GM12878 (cell line): ENCODE measurements at regions not wholly inside any gene's neighbourhood (a gene's known extent, or its start where the extent isn't known, plus 50 kb on each side); places are given as distances from the start of the nearest gene placed in this dataset.

Experiments
- ATAC-seq: fragments of 200-7000 bp; cut with Tn5 transposase; 3 replicates; pipeline ENCODE4 v1.9.1; 2020; ENCODE audit warnings: mild to moderate bottlenecking, moderate library complexity
- BruUV-seq: library from RNA; stranded (reverse); fragments of 400-500 nt; replicated peaks from 2 replicates; lab custom pipeline; 2021; lab: Mats Ljungman, UMichigan
- CTCF ChIA-PET: fragments of 300-600 bp; sonication (Branson Sonifier 250); formaldehyde crosslinking; extraction: SDS; loops from one replicate; lab custom pipeline; 2021; ENCODE audit warnings: inconsistent platforms; lab: Yijun Ruan, JAX
- POLR2A ChIA-PET: fragments of 350-600 bp; formaldehyde crosslinking; extraction: SDS; loops from one replicate; lab custom pipeline; 2021; ENCODE audit warnings: inconsistent platforms; lab: Charles Lee
- RAD21 ChIA-PET: fragments of 300-600 bp; sonication (Branson Sonifier 250); formaldehyde crosslinking; loops from one replicate; lab custom pipeline; 2023; ENCODE audit warnings: antibody characterized with exemption; ENCODE audit not compliant: unreplicated experiment; lab: Charles Lee
- SMC1A ChIA-PET: fragments of 300-600 bp; sonication (Branson Sonifier 250); formaldehyde crosslinking; loops from one replicate; lab custom pipeline; 2023; ENCODE audit not compliant: unreplicated experiment, uncharacterized antibody; lab: Charles Lee
- DNase-seq: peaks from one replicate; pipeline ENCODE4 v3.0.0-alpha.2; 2011; ENCODE audit warnings: low read depth, low spot score
- FAIRE-seq: peaks from 3 replicates; lab custom pipeline; 2011; peaks lifted over from hg19 to GRCh38; lab: Jason Lieb, UNC
- H2AFZ ChIP-seq: 2 replicates; pipeline ENCODE4 v1.6.0; 2011; ENCODE audit warnings: low read depth, low read length, control low read depth; ENCODE audit not compliant: control insufficient read depth
- H3K27ac ChIP-seq: 2 replicates; pipeline ENCODE4 v1.5.1; 2011; ENCODE audit warnings: control low read depth; ENCODE audit not compliant: control insufficient read depth, insufficient read depth
- H3K27me3 ChIP-seq, 2 experiments: replicated peaks in 1 of 2; 2 replicates each; pipeline versions ENCODE4 v1.6.0 to v1.6.1; 2011; ENCODE audit warnings: low read length in 1 of 2; ENCODE audit not compliant: control insufficient read depth in 2 of 2, insufficient read depth in 2 of 2
- H3K36me3 ChIP-seq, 2 experiments: 2 replicates each; pipeline ENCODE4 v1.5.1; 2011; ENCODE audit warnings: low read length in 1 of 2; ENCODE audit not compliant: control insufficient read depth in 2 of 2, insufficient read depth in 2 of 2
- H3K4me1 ChIP-seq: 2 replicates; pipeline ENCODE4 v1.6.1; 2011; ENCODE audit warnings: mild to moderate bottlenecking, low read length, moderate library complexity, mixed read lengths; ENCODE audit not compliant: control insufficient read depth, insufficient read depth
- H3K4me2 ChIP-seq: 2 replicates; pipeline ENCODE4 v1.6.0; 2011; ENCODE audit warnings: control low read depth; ENCODE audit not compliant: control insufficient read depth, insufficient read depth
- H3K4me3 ChIP-seq: fragments of 200-600 bp; sonication (generic); 2 replicates; pipeline ENCODE4 v1.5.1; 2016
- H3K79me2 ChIP-seq: 2 replicates; pipeline ENCODE4 v1.6.0; 2011; ENCODE audit warnings: low read length; ENCODE audit not compliant: control insufficient read depth, insufficient read depth
- H3K9ac ChIP-seq: 2 replicates; pipeline ENCODE4 v1.8.0; 2011; ENCODE audit warnings: low read length, control low read depth, mixed read lengths; ENCODE audit not compliant: control insufficient read depth, insufficient read depth
- H3K9me3 ChIP-seq: replicated peaks from 3 replicates; pipeline ENCODE4 v1.5.1; 2011; ENCODE audit warnings: mild to moderate bottlenecking, low read length; ENCODE audit not compliant: control insufficient read depth, insufficient read depth
- H4K20me1 ChIP-seq: 2 replicates; pipeline ENCODE4 v1.6.0; 2011; ENCODE audit not compliant: control insufficient read depth, insufficient read depth
- CBX3 ChIP-seq: fragments of 200-600 bp; sonication (generic); IDR thresholded peaks from 2 replicates; pipeline ENCODE4 v1.6.1; 2016; ENCODE audit warnings: low read depth, borderline replicate concordance
- E2F4 ChIP-seq: IDR thresholded peaks from 2 replicates; pipeline ENCODE4 v1.6.1; 2012; ENCODE audit warnings: low read depth, low read length, improper control_type of control experiment
- EED ChIP-seq: sonication (generic); IDR thresholded peaks from 2 replicates; pipeline ENCODE4 v1.6.1; 2016; ENCODE audit warnings: antibody characterized with exemption, low read depth
- EP300 ChIP-seq, 2 experiments: fragments of 150-350 bp in 1 of 2; IDR thresholded peaks; 2 replicates each; pipeline ENCODE4 v1.6.1; 2011 to 2012; ENCODE audit warnings: low read depth in 2 of 2, low read length in 2 of 2, borderline replicate concordance in 1 of 2, improper control_type of control experiment in 1 of 2, inconsistent platforms in 1 of 2; ENCODE audit not compliant: control insufficient read depth in 1 of 2
- EZH2 ChIP-seq: IDR thresholded peaks from 2 replicates; pipeline ENCODE4 v1.6.1; 2012; ENCODE audit warnings: low read depth, mild to moderate bottlenecking, control low read depth, inconsistent platforms, low read length, borderline replicate concordance; ENCODE audit not compliant: control insufficient read depth
- FOXM1 ChIP-seq: IDR thresholded peaks from 2 replicates; pipeline ENCODE4 v1.6.1; 2012; ENCODE audit warnings: low read depth, mild to moderate bottlenecking, inconsistent platforms, low read length, moderate library complexity
- GABPA ChIP-seq: IDR thresholded peaks from 2 replicates; pipeline ENCODE4 v1.6.1; 2014; ENCODE audit warnings: antibody characterized with exemption, low read depth, mild to moderate bottlenecking, inconsistent platforms
- MEF2B ChIP-seq: fragments of 450-650 bp; IDR thresholded peaks from 2 replicates; pipeline ENCODE4 v1.6.1; 2018; ENCODE audit warnings: mild to moderate bottlenecking, moderate library complexity; ENCODE audit not compliant: partially characterized antibody, poor library complexity, severe bottlenecking
- NKRF ChIP-seq: fragments of 450-650 bp; conservative IDR thresholded peaks from 2 replicates; pipeline ENCODE4 v1.6.1; 2017; ENCODE audit warnings: mild to moderate bottlenecking, moderate library complexity
- POLR2AphosphoS5 ChIP-seq: IDR thresholded peaks from 2 replicates; pipeline ENCODE4 v1.6.1; 2011; ENCODE audit warnings: mild to moderate bottlenecking, low read length, inconsistent platforms
- RAD21 ChIP-seq: IDR thresholded peaks from 2 replicates; pipeline ENCODE4 v1.6.1; 2011; ENCODE audit warnings: mild to moderate bottlenecking, low read depth, low read length, moderate library complexity; ENCODE audit not compliant: insufficient read depth
- RAD51 ChIP-seq: fragments of 450-650 bp; IDR thresholded peaks from 2 replicates; pipeline ENCODE4 v1.6.1; 2016; ENCODE audit warnings: moderate library complexity, mild to moderate bottlenecking, inconsistent platforms
- STAT1 ChIP-seq: fragments of 450-650 bp; conservative IDR thresholded peaks from 2 replicates; pipeline ENCODE4 v1.6.1; 2014; ENCODE audit warnings: antibody characterized with exemption, mild to moderate bottlenecking
- STAT3 ChIP-seq: IDR thresholded peaks from 2 replicates; pipeline ENCODE4 v1.6.1; 2011; ENCODE audit warnings: low read depth, low read length, improper control_type of control experiment
- SUZ12 ChIP-seq: fragments of 200-600 bp; sonication (generic); IDR thresholded peaks from one replicate; pipeline ENCODE4 v1.6.1; 2018; ENCODE audit warnings: antibody characterized with exemption, mild to moderate bottlenecking; ENCODE audit not compliant: unreplicated experiment
- TCF12 ChIP-seq: IDR thresholded peaks from 2 replicates; pipeline ENCODE4 v1.6.1; 2011; ENCODE audit warnings: low read depth, mild to moderate bottlenecking, low read length
- WGBS: methylation state at CpG from one replicate; pipeline ENCODE4 v1.1.6; 2016; ENCODE audit warnings: low lambda C conversion rate; ENCODE audit not compliant: insufficient replicate concordance, insufficient coverage; ENCODE audit errors: missing lambda C conversion rate; 5-methylcytosine and 5-hydroxymethylcytosine counted together
- in situ Hi-C: fragments of 300-500 bp; cut with MboI; formaldehyde crosslinking; loops from 9 replicates; pipeline ENCODE4 v1.14.3; 2018; ENCODE audit warnings: mixed read lengths
- intact Hi-C: fragments of 100-400 bp; cut with micrococcal nuclease; formaldehyde crosslinking; loops from one replicate; pipeline ENCODE4 v1.14.2; 2022; ENCODE audit not compliant: unreplicated experiment

GRCh38 chr9:85417674-85418073 lies 324.1 kb downstream of the AGTPBP1 start (continued):
- TF ChIP-seq STAT3 = no peak

- DNase-seq (no peak), ATAC-seq (no peak), FAIRE-seq (no peak)
- Histone ChIP-seq H3K27ac (no peak overlapping the region), H3K79me2 (no peaks in the 10 kb centered on the region), H3K4me1 (no peaks in the 10 kb centered on the region), H4K20me1 (no peaks in the 10 kb centered on the region), H3K36me3 (no peaks in the 10 kb centered on the region), H3K9me3 (no peaks in the 10 kb centered on the region), H3K4me3 (no peak overlapping the region), H3K9ac (no peak overlapping the region), H3K4me2 (no peak overlapping the region), H2AFZ (no peak overlapping the region), H3K27me3 (no peaks in the 10 kb centered on the region; a peak in 1 of 4 replicates)
- BruUV-seq = no TSS peak
- TF ChIP-seq POLR2AphosphoS5 (no peak), TCF12 (no peak), E2F4 (no peak), EED (no peak), FOXM1 (no peak), CBX3 (no peak), GABPA (no peak), RAD51 (no peak), SUZ12 (no peak), NKRF (no peak), MEF2B (no peak), EZH2 (no peak), RAD21 (no peak), STAT1 (no peak), STAT3 (no peak), EP300 (IDR thresholded peaks at IDR 0.05; ENCODE audit: borderline replicate concordance in 1 of 2, control insufficient read depth in 1 of 2, low read depth in 2 of 2, low read length in 2 of 2) (no peak)
- SMC1A ChIA-PET = interaction anchor here (1.0 to 1.1 kb wide), 2 partner anchors 8 to 25 kb away, joined by 3 to 4 read pairs; no protein-coding TSS in a partner anchor
- POLR2A ChIA-PET = no interaction called here
- CTCF ChIA-PET = interaction anchor here (0.7 kb wide), 1 partner anchor 9 kb away, joined by 3 read pairs; no protein-coding TSS in a partner anchor
- 0% methylated on average over 1 of the region's 1 CpG for WGBS
- intact Hi-C loops = no loop called here
- in situ Hi-C loops = no loop called here
- RAD21 ChIA-PET = no interaction called here
Measured at GRCh38 chr9:85416715-85417114, 325.0 kb downstream of the AGTPBP1 start.
